IPS DF 6.9 (cell line): ENCODE measurements at regions not wholly inside any gene's neighbourhood (a gene's known extent, or its start where the extent isn't known, plus 50 kb on each side); places are given as distances from the start of the nearest gene placed in this dataset.
"Not testable (repeated sequence)": the region's sequence is repeated elsewhere in the genome, so short reads cannot be mapped to it uniquely, and the experiment has no call there.

Experiments
- DNase-seq: peaks from one replicate; pipeline ENCODE4 v3.0.0-alpha.2; 2013; ENCODE audit warnings: low read depth, low spot score
- H3K27ac ChIP-seq: one replicate; pipeline ENCODE4 v1.5.1; 2013; ENCODE audit warnings: low read length, control low read depth
- H3K27me3 ChIP-seq: 2 replicates; pipeline ENCODE4 v1.6.1; 2013; ENCODE audit warnings: mild to moderate bottlenecking, low read length; ENCODE audit not compliant: control insufficient read depth, insufficient read depth
- H3K36me3 ChIP-seq: 2 replicates; pipeline ENCODE4 v1.6.1; 2013; ENCODE audit warnings: low read length; ENCODE audit not compliant: control insufficient read depth, insufficient read depth
- H3K4me1 ChIP-seq: 2 replicates; pipeline ENCODE4 v1.6.1; 2013; ENCODE audit warnings: low read length; ENCODE audit not compliant: control insufficient read depth, insufficient read depth
- H3K4me3 ChIP-seq: 2 replicates; pipeline ENCODE4 v1.5.1; 2013; ENCODE audit warnings: mild to moderate bottlenecking, low read length
- H3K9me3 ChIP-seq: 2 replicates; pipeline ENCODE4 v1.6.1; 2013; ENCODE audit warnings: low read length, inconsistent platforms; ENCODE audit not compliant: control insufficient read depth, insufficient read depth
- WGBS: extraction: QIAGEN DNeasy Blood & Tissue Kit; methylation state at CpG from one replicate; pipeline ENCODE4 v1.1.7; 2013; ENCODE audit warnings: mixed read lengths, missing lambda C conversion rate; ENCODE audit not compliant: insufficient read length, insufficient coverage; 5-methylcytosine and 5-hydroxymethylcytosine counted together

DNA sequence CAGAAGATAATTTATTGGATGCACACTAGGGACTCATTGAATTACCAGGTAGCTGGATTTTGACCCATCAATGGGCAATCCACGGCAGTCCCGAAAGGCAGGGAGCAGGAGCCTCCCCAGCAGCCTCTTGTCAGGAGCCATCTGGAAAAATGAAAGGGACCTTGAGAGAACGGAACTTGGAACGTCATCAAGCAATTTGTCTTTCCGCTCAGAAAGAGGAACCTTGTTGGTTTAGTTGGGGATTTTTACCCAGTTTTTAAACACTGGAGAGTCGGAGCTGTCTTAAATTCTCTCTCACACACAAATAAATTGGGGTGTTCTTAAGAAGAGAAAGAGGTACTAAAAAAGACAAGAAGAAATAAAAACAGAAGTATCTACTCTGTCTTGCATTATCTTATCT lies 1351.7 kb upstream of the TMEM132C start:
- no peaks in the 10 kb centered on the region for H3K36me3 ChIP-seq
- no peak overlapping the region for H3K4me3 ChIP-seq
- WGBS = no CpG with 5 or more reads among the region's 6 CpGs
- H3K27me3 ChIP-seq = no peaks in the 10 kb centered on the region
- DNase-seq = no peak
- H3K9me3 ChIP-seq = 0 out of 2 replicates have a peak, but pooled peaks cover 1% of the 10 kb centered on the region
- H3K4me1 ChIP-seq = no peaks in the 10 kb centered on the region
- H3K27ac ChIP-seq = no peak overlapping the region

- Histone ChIP-seq H3K9me3 (no peaks in the 10 kb centered on the region), H3K36me3 (no peaks in the 10 kb centered on the region), H3K27ac (no peak overlapping the region), H3K27me3 (no peaks in the 10 kb centered on the region), H3K4me3 (no peak overlapping the region), H3K4me1 (no peaks in the 10 kb centered on the region)
- no CpG with 5 or more reads among the region's 7 CpGs for WGBS
- no peak for DNase-seq
Observed at GRCh38 chr12:126926023-126926594, 1340.9 kb upstream of the TMEM132C start.

DNA sequence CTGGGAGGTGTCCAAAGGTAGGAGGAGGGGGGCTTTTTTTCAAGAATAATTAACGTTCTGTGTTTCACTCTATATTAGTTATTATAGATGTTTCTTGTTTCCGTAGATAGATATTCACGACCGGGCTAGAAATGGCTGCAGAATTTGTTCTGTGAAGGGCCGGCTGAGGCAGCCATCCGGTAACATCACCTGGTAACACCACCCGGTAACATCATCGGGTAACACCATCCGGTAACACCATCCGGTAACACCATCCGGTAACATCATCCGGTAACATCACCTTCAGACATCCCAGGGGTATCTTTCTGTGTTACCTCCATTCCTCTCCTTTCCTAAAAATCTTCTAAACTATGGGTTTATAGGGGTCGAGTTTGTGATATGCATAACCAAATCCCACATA lies 1336.7 kb upstream of the TMEM132C start:
- H3K27ac ChIP-seq = no peak overlapping the region
- no peak overlapping the region for H3K4me3 ChIP-seq
- DNase-seq = no peak
- H3K27me3 ChIP-seq = no peaks in the 10 kb centered on the region
- no peaks in the 10 kb centered on the region for H3K36me3 ChIP-seq
- WGBS = no CpG with 5 or more reads among the region's 13 CpGs
- no peaks in the 10 kb centered on the region for H3K9me3 ChIP-seq
- no peaks in the 10 kb centered on the region for H3K4me1 ChIP-seq

- H3K27me3 ChIP-seq = no peaks in the 10 kb centered on the region
- no peaks in the 10 kb centered on the region for H3K36me3 ChIP-seq
- DNase-seq = no peak
- H3K9me3 ChIP-seq = no peaks in the 10 kb centered on the region; the same call in none of the 2 replicates
- peaks cover 1% of the 10 kb centered on the region; the same call in 1 of the 2 replicates for H3K4me1 ChIP-seq
- WGBS = no CpG with 5 or more reads among the region's 1 CpG
- H3K4me3 ChIP-seq = no peak overlapping the region
- H3K27ac ChIP-seq = no peak overlapping the region
Observed at GRCh38 chr12:126932156-126932555, 1334.8 kb upstream of the TMEM132C start.

- DNase-seq = no peak
- no CpG with 5 or more reads among the region's 4 CpGs for WGBS
- H3K4me1 ChIP-seq = peaks cover 1% of the 10 kb centered on the region; the same call in 1 of the 2 replicates
- no peaks in the 10 kb centered on the region; the same call in none of the 2 replicates for H3K9me3 ChIP-seq
- H3K36me3 ChIP-seq = no peaks in the 10 kb centered on the region
- no peak overlapping the region for H3K4me3 ChIP-seq
- no peak overlapping the region for H3K27ac ChIP-seq
- H3K27me3 ChIP-seq = no peaks in the 10 kb centered on the region
Observed at GRCh38 chr12:126935435-126935834, 1331.5 kb upstream of the TMEM132C start.

GRCh38 chr12:126936181-126936851 lies 1330.7 kb upstream of the TMEM132C start:
- Histone ChIP-seq H3K9me3 (no peaks in the 10 kb centered on the region; the same call in none of the 2 replicates), H3K27ac (no peak overlapping the region), H3K27me3 (no peaks in the 10 kb centered on the region), H3K36me3 (no peaks in the 10 kb centered on the region), H3K4me1 (peaks cover 1% of the 10 kb centered on the region; the same call in 1 of the 2 replicates), H3K4me3 (no peak overlapping the region)
- WGBS = no CpG with 5 or more reads among the region's 11 CpGs
- DNase-seq = no peak

GRCh38 chr12:126937431-126937830 lies 1329.5 kb upstream of the TMEM132C start:
- H3K9me3 ChIP-seq = no peaks in the 10 kb centered on the region; the same call in none of the 2 replicates
- WGBS = no CpG with 5 or more reads among the region's 1 CpG
- no peak overlapping the region for H3K27ac ChIP-seq
- no peak overlapping the region for H3K4me3 ChIP-seq
- no peaks in the 10 kb centered on the region for H3K27me3 ChIP-seq
- no peaks in the 10 kb centered on the region for H3K36me3 ChIP-seq
- H3K4me1 ChIP-seq = peaks cover 1% of the 10 kb centered on the region; the same call in 1 of the 2 replicates
- no peak for DNase-seq

- Histone ChIP-seq H3K9me3 (no peaks in the 10 kb centered on the region; the same call in 1 of the 2 replicates), H3K27ac (no peak overlapping the region), H3K36me3 (no peaks in the 10 kb centered on the region), H3K27me3 (no peaks in the 10 kb centered on the region), H3K4me3 (no peak overlapping the region), H3K4me1 (no peaks in the 10 kb centered on the region)
- no peak for DNase-seq
- WGBS = no CpG with 5 or more reads among the region's 6 CpGs
Observed at GRCh38 chr12:126944684-126945083, 1322.3 kb upstream of the TMEM132C start.

DNA sequence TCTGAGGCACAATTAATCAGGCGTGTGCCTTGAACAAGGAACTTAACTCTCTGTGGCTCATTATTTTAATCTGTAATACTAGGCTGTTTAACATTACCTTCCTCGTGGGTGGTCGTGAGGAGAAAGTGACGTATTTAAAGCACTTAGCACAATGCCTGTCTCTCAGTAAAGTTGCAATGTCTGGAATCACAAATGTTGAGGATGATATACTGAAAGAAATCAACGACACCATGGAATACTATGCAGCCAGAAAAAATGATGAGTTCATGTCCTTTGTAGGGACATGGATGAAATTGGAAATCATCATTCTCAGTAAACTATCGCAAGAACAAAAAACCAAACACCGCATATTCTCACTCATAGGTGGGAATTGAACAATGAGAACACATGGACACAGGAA lies 1320.0 kb upstream of the TMEM132C start:
- WGBS = no CpG with 5 or more reads among the region's 7 CpGs
- H3K36me3 ChIP-seq = not testable (repeated sequence)

DNA sequence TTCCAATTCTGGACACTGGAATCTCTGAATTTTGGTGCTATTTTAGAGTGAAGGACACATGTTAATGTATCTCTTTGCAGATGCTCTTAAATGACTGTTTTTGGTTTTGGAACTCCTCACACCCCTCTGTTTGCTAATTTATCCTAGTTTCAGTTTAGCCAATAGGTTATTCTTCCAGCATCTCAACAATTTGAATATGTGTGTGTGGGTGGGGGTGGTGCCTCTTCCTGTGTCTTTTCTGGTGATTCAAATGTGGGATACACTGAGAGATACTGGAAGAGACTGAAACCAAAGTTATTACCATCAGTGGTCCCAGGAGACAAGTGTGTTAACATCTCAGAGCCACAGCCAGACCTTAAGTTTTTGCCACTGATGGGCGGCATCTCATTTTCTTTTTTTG lies 1317.4 kb upstream of the TMEM132C start:
- no peaks in the 10 kb centered on the region for H3K36me3 ChIP-seq
- WGBS = no CpG with 5 or more reads among the region's 1 CpG
- H3K9me3 ChIP-seq = no peaks in the 10 kb centered on the region; the same call in 1 of the 2 replicates
- H3K27me3 ChIP-seq = no peaks in the 10 kb centered on the region
- H3K27ac ChIP-seq = no peak overlapping the region
- no peak overlapping the region for H3K4me3 ChIP-seq
- no peaks in the 10 kb centered on the region for H3K4me1 ChIP-seq
- no peak for DNase-seq

More for the DNA sequence above, 1320.0 kb upstream of the TMEM132C start:
- not testable (repeated sequence) for H3K4me1 ChIP-seq, H3K27me3 ChIP-seq, H3K27ac ChIP-seq, H3K9me3 ChIP-seq, H3K4me3 ChIP-seq, DNase-seq
